HFFc6 (cell line): ENCODE measurements at regions not wholly inside any gene's neighbourhood (a gene's known extent, or its start where the extent isn't known, plus 50 kb on each side); places are given as distances from the start of the nearest gene placed in this dataset.

Experiments
- DNase-seq: peaks from one replicate; pipeline ENCODE4 v3.0.0-alpha.2; 2018
- H3K27ac Mint-ChIP-seq: 2 replicates; pipeline ENCODE4 v1.8.0; 2020; ENCODE audit warnings: mild to moderate bottlenecking, mixed read lengths
- H3K27me3 Mint-ChIP-seq: 2 replicates; pipeline ENCODE4 v1.8.0; 2021; ENCODE audit warnings: mild to moderate bottlenecking, moderate library complexity, mixed read lengths; ENCODE audit not compliant: insufficient read depth
- H3K36me3 Mint-ChIP-seq: 2 replicates; pipeline ENCODE4 v1.8.0; 2021; ENCODE audit warnings: low read depth, mixed read lengths
- H3K4me1 Mint-ChIP-seq: 2 replicates; pipeline ENCODE4 v1.8.0; 2020; ENCODE audit warnings: low read depth, mixed read lengths
- H3K4me3 Mint-ChIP-seq: 2 replicates; pipeline ENCODE4 v1.8.0; 2020; ENCODE audit warnings: mild to moderate bottlenecking, moderate library complexity, mixed read lengths
- H3K9me3 Mint-ChIP-seq: 2 replicates; pipeline ENCODE4 v1.8.0; 2020; ENCODE audit warnings: mild to moderate bottlenecking, mixed read lengths
- TF ChIP-seq, protein P1 (sequence below): fragments of 200-600 bp; sonication (generic); IDR thresholded peaks from 2 replicates; pipeline ENCODE4 v1.5.0; 2021; ENCODE audit warnings: antibody characterized with exemption, mild to moderate bottlenecking

GRCh38 chr5:147037515-147038205 lies 159.1 kb upstream of the PPP2R2B start:
- Mint-ChIP-seq H3K36me3 (no peaks in the 10 kb centered on the region; the same call in 1 of the 2 replicates), H3K27me3 (no peaks in the 10 kb centered on the region; the same call in 1 of the 2 replicates), H3K27ac (no peak overlapping the region), H3K4me3 (no peak overlapping the region), H3K9me3 (peaks cover 43% of the 10 kb centered on the region), H3K4me1 (no peaks in the 10 kb centered on the region)
- DNase-seq: no peak
- TF ChIP-seq, protein P1, sequence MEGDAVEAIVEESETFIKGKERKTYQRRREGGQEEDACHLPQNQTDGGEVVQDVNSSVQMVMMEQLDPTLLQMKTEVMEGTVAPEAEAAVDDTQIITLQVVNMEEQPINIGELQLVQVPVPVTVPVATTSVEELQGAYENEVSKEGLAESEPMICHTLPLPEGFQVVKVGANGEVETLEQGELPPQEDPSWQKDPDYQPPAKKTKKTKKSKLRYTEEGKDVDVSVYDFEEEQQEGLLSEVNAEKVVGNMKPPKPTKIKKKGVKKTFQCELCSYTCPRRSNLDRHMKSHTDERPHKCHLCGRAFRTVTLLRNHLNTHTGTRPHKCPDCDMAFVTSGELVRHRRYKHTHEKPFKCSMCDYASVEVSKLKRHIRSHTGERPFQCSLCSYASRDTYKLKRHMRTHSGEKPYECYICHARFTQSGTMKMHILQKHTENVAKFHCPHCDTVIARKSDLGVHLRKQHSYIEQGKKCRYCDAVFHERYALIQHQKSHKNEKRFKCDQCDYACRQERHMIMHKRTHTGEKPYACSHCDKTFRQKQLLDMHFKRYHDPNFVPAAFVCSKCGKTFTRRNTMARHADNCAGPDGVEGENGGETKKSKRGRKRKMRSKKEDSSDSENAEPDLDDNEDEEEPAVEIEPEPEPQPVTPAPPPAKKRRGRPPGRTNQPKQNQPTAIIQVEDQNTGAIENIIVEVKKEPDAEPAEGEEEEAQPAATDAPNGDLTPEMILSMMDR: no peak

DNA sequence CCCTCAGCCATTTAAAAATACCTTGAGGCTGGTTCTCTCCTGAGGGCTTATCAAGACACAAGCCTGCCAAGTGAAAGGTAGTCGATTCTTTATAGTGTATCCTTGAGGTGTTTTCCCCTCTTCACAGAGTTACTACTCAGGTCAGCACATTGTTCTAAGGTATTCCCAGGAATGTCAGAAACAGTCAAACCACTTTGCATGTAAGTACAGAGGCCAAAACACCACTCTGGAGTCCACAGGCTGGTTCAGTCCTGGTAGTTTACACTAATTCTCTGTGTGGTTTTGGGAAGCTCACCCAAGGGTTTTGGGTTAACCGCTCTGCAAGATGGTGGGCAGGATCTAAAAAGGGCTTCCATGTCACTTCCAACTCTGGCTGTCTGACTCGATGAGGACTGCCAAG lies 162.3 kb upstream of the PPP2R2B start:
- peaks cover 23% of the 10 kb centered on the region for H3K9me3 Mint-ChIP-seq
- no peak overlapping the region for H3K4me3 Mint-ChIP-seq
- no peak for DNase-seq
- no peaks in the 10 kb centered on the region for H3K4me1 Mint-ChIP-seq
- no peaks in the 10 kb centered on the region; the same call in 1 of the 2 replicates for H3K27me3 Mint-ChIP-seq
- TF ChIP-seq, protein P1: no peak
- no peak overlapping the region for H3K27ac Mint-ChIP-seq
- H3K36me3 Mint-ChIP-seq: no peaks in the 10 kb centered on the region; the same call in 1 of the 2 replicates

DNA sequence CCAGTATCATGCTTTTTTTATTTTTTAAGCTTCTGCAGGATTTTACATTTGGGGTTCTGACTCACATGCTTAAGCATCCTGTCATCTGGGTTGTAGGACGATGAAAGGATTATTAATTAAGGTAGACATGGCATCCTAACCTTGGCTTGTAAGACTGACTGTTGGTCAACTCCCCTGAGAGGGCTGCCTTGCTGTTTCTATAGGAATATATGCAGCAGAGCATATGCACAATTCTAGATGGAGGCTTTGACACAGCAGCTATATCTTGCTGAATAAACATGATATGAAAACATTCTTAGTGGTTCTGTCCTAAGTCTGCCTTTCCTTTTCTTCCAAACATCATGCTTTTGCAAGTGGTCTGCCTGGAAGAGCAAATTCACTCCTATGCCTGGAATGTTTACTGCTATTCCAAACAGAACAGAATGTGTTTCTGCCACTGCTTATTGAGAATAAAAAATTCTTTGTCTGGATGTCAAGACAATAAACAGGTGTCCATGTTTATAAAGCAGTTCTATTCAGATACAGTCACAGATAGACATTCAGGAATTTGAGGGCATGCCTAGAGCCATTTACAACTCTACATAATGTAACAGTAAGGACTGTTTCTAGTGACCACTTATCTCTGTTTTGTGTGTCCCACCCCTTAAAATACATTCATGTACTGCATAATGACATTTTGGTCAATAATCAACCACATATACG lies 166.2 kb upstream of the PPP2R2B start:
- TF ChIP-seq, protein P1: no peak
- H3K4me1 Mint-ChIP-seq: no peaks in the 10 kb centered on the region
- no peaks in the 10 kb centered on the region; the same call in 1 of the 2 replicates for H3K36me3 Mint-ChIP-seq
- H3K9me3 Mint-ChIP-seq: peaks cover 18% of the 10 kb centered on the region
- DNase-seq: no peak
- no peak overlapping the region for H3K27ac Mint-ChIP-seq
- no peaks in the 10 kb centered on the region; the same call in 1 of the 2 replicates for H3K27me3 Mint-ChIP-seq
- H3K4me3 Mint-ChIP-seq: no peak overlapping the region

GRCh38 chr5:147045290-147045689 lies 166.7 kb upstream of the PPP2R2B start:
- no peaks in the 10 kb centered on the region for H3K4me1 Mint-ChIP-seq

GRCh38 chr5:147046281-147046680 lies 167.7 kb upstream of the PPP2R2B start:
- DNase-seq: no peak
- H3K27me3 Mint-ChIP-seq: no peaks in the 10 kb centered on the region; the same call in 1 of the 2 replicates
- H3K36me3 Mint-ChIP-seq: no peaks in the 10 kb centered on the region
- peaks cover 21% of the 10 kb centered on the region for H3K9me3 Mint-ChIP-seq
- H3K27ac Mint-ChIP-seq: no peak overlapping the region
- H3K4me3 Mint-ChIP-seq: no peak overlapping the region
- H3K4me1 Mint-ChIP-seq: no peaks in the 10 kb centered on the region
- TF ChIP-seq, protein P1: no peak

More at GRCh38 chr5:147045290-147045689, 166.7 kb upstream of the PPP2R2B start:
- H3K27ac Mint-ChIP-seq: no peak overlapping the region
- no peaks in the 10 kb centered on the region; the same call in 1 of the 2 replicates for H3K27me3 Mint-ChIP-seq
- H3K9me3 Mint-ChIP-seq: peaks cover 21% of the 10 kb centered on the region
- H3K36me3 Mint-ChIP-seq: no peaks in the 10 kb centered on the region
- H3K4me3 Mint-ChIP-seq: no peak overlapping the region
- TF ChIP-seq, protein P1: no peak
- no peak for DNase-seq
